GM12878 (cell line): ENCODE measurements at regions not wholly inside any gene's neighbourhood (a gene's known extent, or its start where the extent isn't known, plus 50 kb on each side); places are given as distances from the start of the nearest gene placed in this dataset.

Experiments
- ATAC-seq: fragments of 200-7000 bp; cut with Tn5 transposase; 3 replicates; pipeline ENCODE4 v1.9.1; 2020; ENCODE audit warnings: mild to moderate bottlenecking, moderate library complexity
- BruUV-seq: library from RNA; stranded (reverse); fragments of 400-500 nt; replicated peaks from 2 replicates; lab custom pipeline; 2021; lab: Mats Ljungman, UMichigan
- CTCF ChIA-PET: fragments of 300-600 bp; sonication (Branson Sonifier 250); formaldehyde crosslinking; extraction: SDS; loops from one replicate; lab custom pipeline; 2021; ENCODE audit warnings: inconsistent platforms; lab: Yijun Ruan, JAX
- POLR2A ChIA-PET: fragments of 350-600 bp; formaldehyde crosslinking; extraction: SDS; loops from one replicate; lab custom pipeline; 2021; ENCODE audit warnings: inconsistent platforms; lab: Charles Lee
- RAD21 ChIA-PET: fragments of 300-600 bp; sonication (Branson Sonifier 250); formaldehyde crosslinking; loops from one replicate; lab custom pipeline; 2023; ENCODE audit warnings: antibody characterized with exemption; ENCODE audit not compliant: unreplicated experiment; lab: Charles Lee
- SMC1A ChIA-PET: fragments of 300-600 bp; sonication (Branson Sonifier 250); formaldehyde crosslinking; loops from one replicate; lab custom pipeline; 2023; ENCODE audit not compliant: unreplicated experiment, uncharacterized antibody; lab: Charles Lee
- DNase-seq: peaks from one replicate; pipeline ENCODE4 v3.0.0-alpha.2; 2011; ENCODE audit warnings: low read depth, low spot score
- FAIRE-seq: peaks from 3 replicates; lab custom pipeline; 2011; peaks lifted over from hg19 to GRCh38; lab: Jason Lieb, UNC
- H2AFZ ChIP-seq: 2 replicates; pipeline ENCODE4 v1.6.0; 2011; ENCODE audit warnings: low read depth, low read length, control low read depth; ENCODE audit not compliant: control insufficient read depth
- H3K27ac ChIP-seq: 2 replicates; pipeline ENCODE4 v1.5.1; 2011; ENCODE audit warnings: control low read depth; ENCODE audit not compliant: control insufficient read depth, insufficient read depth
- H3K27me3 ChIP-seq, 2 experiments: replicated peaks in 1 of 2; 2 replicates each; pipeline versions ENCODE4 v1.6.0 to v1.6.1; 2011; ENCODE audit warnings: low read length in 1 of 2; ENCODE audit not compliant: control insufficient read depth in 2 of 2, insufficient read depth in 2 of 2
- H3K36me3 ChIP-seq, 2 experiments: 2 replicates each; pipeline ENCODE4 v1.5.1; 2011; ENCODE audit warnings: low read length in 1 of 2; ENCODE audit not compliant: control insufficient read depth in 2 of 2, insufficient read depth in 2 of 2
- H3K4me1 ChIP-seq: 2 replicates; pipeline ENCODE4 v1.6.1; 2011; ENCODE audit warnings: mild to moderate bottlenecking, low read length, moderate library complexity, mixed read lengths; ENCODE audit not compliant: control insufficient read depth, insufficient read depth
- H3K4me2 ChIP-seq: 2 replicates; pipeline ENCODE4 v1.6.0; 2011; ENCODE audit warnings: control low read depth; ENCODE audit not compliant: control insufficient read depth, insufficient read depth
- H3K4me3 ChIP-seq: fragments of 200-600 bp; sonication (generic); 2 replicates; pipeline ENCODE4 v1.5.1; 2016
- H3K79me2 ChIP-seq: 2 replicates; pipeline ENCODE4 v1.6.0; 2011; ENCODE audit warnings: low read length; ENCODE audit not compliant: control insufficient read depth, insufficient read depth
- H3K9ac ChIP-seq: 2 replicates; pipeline ENCODE4 v1.8.0; 2011; ENCODE audit warnings: low read length, control low read depth, mixed read lengths; ENCODE audit not compliant: control insufficient read depth, insufficient read depth
- H3K9me3 ChIP-seq: replicated peaks from 3 replicates; pipeline ENCODE4 v1.5.1; 2011; ENCODE audit warnings: mild to moderate bottlenecking, low read length; ENCODE audit not compliant: control insufficient read depth, insufficient read depth
- H4K20me1 ChIP-seq: 2 replicates; pipeline ENCODE4 v1.6.0; 2011; ENCODE audit not compliant: control insufficient read depth, insufficient read depth
- CBX3 ChIP-seq: fragments of 200-600 bp; sonication (generic); IDR thresholded peaks from 2 replicates; pipeline ENCODE4 v1.6.1; 2016; ENCODE audit warnings: low read depth, borderline replicate concordance
- CBX5 ChIP-seq: sonication (generic); IDR thresholded peaks from 2 replicates; pipeline ENCODE4 v1.6.1; 2016; ENCODE audit warnings: low read depth, moderate library complexity, mild to moderate bottlenecking, inconsistent platforms
- CHD1 ChIP-seq: IDR thresholded peaks from 2 replicates; pipeline ENCODE4 v1.6.1; 2012; ENCODE audit warnings: low read depth, low read length, improper control_type of control experiment
- CREB1 ChIP-seq: IDR thresholded peaks from 2 replicates; pipeline ENCODE4 v1.6.1; 2012; ENCODE audit warnings: low read depth, mild to moderate bottlenecking, inconsistent platforms
- DPF2 ChIP-seq: fragments of 450-650 bp; IDR thresholded peaks from 2 replicates; pipeline ENCODE4 v1.6.1; 2017; ENCODE audit warnings: mild to moderate bottlenecking
- FOS ChIP-seq: IDR thresholded peaks from 3 replicates; pipeline ENCODE4 v1.6.1; 2011; ENCODE audit warnings: borderline replicate concordance; ENCODE audit not compliant: insufficient read length; ENCODE audit errors: extremely low read depth
- GATAD2B ChIP-seq: fragments of 450-650 bp; conservative IDR thresholded peaks from 2 replicates; pipeline ENCODE4 v1.6.1; 2017; ENCODE audit warnings: low read depth, mild to moderate bottlenecking, moderate library complexity
- HDAC6 ChIP-seq: fragments of 200-600 bp; sonication (generic); IDR thresholded peaks from one replicate; pipeline ENCODE4 v1.8.0; 2017; ENCODE audit warnings: antibody characterized with exemption; ENCODE audit not compliant: unreplicated experiment
- HDGF ChIP-seq: fragments of 450-650 bp; IDR thresholded peaks from 2 replicates; pipeline ENCODE4 v1.6.1; 2016; ENCODE audit warnings: antibody characterized with exemption
- IKZF2 ChIP-seq, 2 experiments: fragments of 450-650 bp; IDR thresholded peaks; 2 replicates each; pipeline ENCODE4 v1.6.1; 2017; ENCODE audit warnings: mild to moderate bottlenecking in 2 of 2, moderate library complexity in 2 of 2
- JUNB ChIP-seq: IDR thresholded peaks from 2 replicates; pipeline ENCODE4 v1.6.1; 2016; ENCODE audit warnings: antibody characterized with exemption, mild to moderate bottlenecking
- KAT2A ChIP-seq: conservative IDR thresholded peaks from 2 replicates; pipeline ENCODE4 v1.6.1; 2011; ENCODE audit warnings: low read depth, low read length; ENCODE audit not compliant: control insufficient read depth
- MEF2A ChIP-seq: IDR thresholded peaks from 2 replicates; pipeline ENCODE4 v1.6.1; 2011; ENCODE audit warnings: low read depth, mild to moderate bottlenecking, low read length, moderate library complexity; ENCODE audit not compliant: insufficient read depth
- NKRF ChIP-seq: fragments of 450-650 bp; conservative IDR thresholded peaks from 2 replicates; pipeline ENCODE4 v1.6.1; 2017; ENCODE audit warnings: mild to moderate bottlenecking, moderate library complexity
- SMAD1 ChIP-seq: fragments of 450-650 bp; IDR thresholded peaks from 2 replicates; pipeline ENCODE4 v1.6.1; 2018; ENCODE audit warnings: mild to moderate bottlenecking, low read depth; ENCODE audit not compliant: partially characterized antibody
- SREBF2 ChIP-seq: IDR thresholded peaks from 2 replicates; pipeline ENCODE4 v1.6.1; 2012; ENCODE audit warnings: mild to moderate bottlenecking, low read length
- SUPT20H ChIP-seq: IDR thresholded peaks from 2 replicates; pipeline ENCODE4 v1.6.1; 2011; ENCODE audit warnings: low read depth, mild to moderate bottlenecking, low read length, moderate library complexity, borderline replicate concordance; ENCODE audit not compliant: control insufficient read depth
- ZNF24 ChIP-seq: fragments of 450-650 bp; IDR thresholded peaks from 2 replicates; pipeline ENCODE4 v1.6.1; 2017; ENCODE audit warnings: antibody characterized with exemption, mild to moderate bottlenecking
- WGBS: methylation state at CpG from one replicate; pipeline ENCODE4 v1.1.6; 2016; ENCODE audit warnings: low lambda C conversion rate; ENCODE audit not compliant: insufficient replicate concordance, insufficient coverage; ENCODE audit errors: missing lambda C conversion rate; 5-methylcytosine and 5-hydroxymethylcytosine counted together
- in situ Hi-C: fragments of 300-500 bp; cut with MboI; formaldehyde crosslinking; loops from 9 replicates; pipeline ENCODE4 v1.14.3; 2018; ENCODE audit warnings: mixed read lengths
- intact Hi-C: fragments of 100-400 bp; cut with micrococcal nuclease; formaldehyde crosslinking; loops from one replicate; pipeline ENCODE4 v1.14.2; 2022; ENCODE audit not compliant: unreplicated experiment

GRCh38 chr9:32709871-32710270, 73.5 kb upstream of the TMEM215 start:
- H3K4me1 ChIP-seq = no peaks in the 10 kb centered on the region
- H3K4me2 ChIP-seq = no peak overlapping the region
- intact Hi-C loops (no loop called here), in situ Hi-C loops (no loop called here)
- H3K27me3 ChIP-seq = no peaks in the 10 kb centered on the region
- ChIA-PET RAD21 (no interaction called here), SMC1A (no interaction called here), POLR2A (no interaction called here), CTCF (no interaction called here)
- no peak overlapping the region for H3K9ac ChIP-seq
- H3K79me2 ChIP-seq = no peaks in the 10 kb centered on the region
- H2AFZ ChIP-seq = no peak overlapping the region
- no peak overlapping the region for H3K4me3 ChIP-seq
- no peaks in the 10 kb centered on the region for H3K36me3 ChIP-seq
- no peak for DNase-seq
- H3K27ac ChIP-seq = no peak overlapping the region
- TF ChIP-seq DPF2 (no peak), NKRF (no peak), CREB1 (no peak), MEF2A (no peak), GATAD2B (no peak), CBX5 (no peak), SMAD1 (no peak), KAT2A (no peak), SUPT20H (no peak), SREBF2 (no peak), HDAC6 (no peak), JUNB (no peak), CHD1 (no peak), CBX3 (no peak), ZNF24 (no peak), HDGF (no peak), IKZF2 (IDR thresholded peaks at IDR 0.05) (no peak), FOS (no peak)
- FAIRE-seq = no peak
- no TSS peak for BruUV-seq
- no peak for ATAC-seq
- no peaks in the 10 kb centered on the region for H3K9me3 ChIP-seq
- H4K20me1 ChIP-seq = no peaks in the 10 kb centered on the region
- 61% methylated on average over 6 of the region's 6 CpGs for WGBS
